ENCODE measurements at regions not wholly inside any gene's neighbourhood (a gene's known extent, or its start where the extent isn't known, plus 50 kb on each side); places are given as distances from the start of the nearest gene placed in this dataset.

DNA sequence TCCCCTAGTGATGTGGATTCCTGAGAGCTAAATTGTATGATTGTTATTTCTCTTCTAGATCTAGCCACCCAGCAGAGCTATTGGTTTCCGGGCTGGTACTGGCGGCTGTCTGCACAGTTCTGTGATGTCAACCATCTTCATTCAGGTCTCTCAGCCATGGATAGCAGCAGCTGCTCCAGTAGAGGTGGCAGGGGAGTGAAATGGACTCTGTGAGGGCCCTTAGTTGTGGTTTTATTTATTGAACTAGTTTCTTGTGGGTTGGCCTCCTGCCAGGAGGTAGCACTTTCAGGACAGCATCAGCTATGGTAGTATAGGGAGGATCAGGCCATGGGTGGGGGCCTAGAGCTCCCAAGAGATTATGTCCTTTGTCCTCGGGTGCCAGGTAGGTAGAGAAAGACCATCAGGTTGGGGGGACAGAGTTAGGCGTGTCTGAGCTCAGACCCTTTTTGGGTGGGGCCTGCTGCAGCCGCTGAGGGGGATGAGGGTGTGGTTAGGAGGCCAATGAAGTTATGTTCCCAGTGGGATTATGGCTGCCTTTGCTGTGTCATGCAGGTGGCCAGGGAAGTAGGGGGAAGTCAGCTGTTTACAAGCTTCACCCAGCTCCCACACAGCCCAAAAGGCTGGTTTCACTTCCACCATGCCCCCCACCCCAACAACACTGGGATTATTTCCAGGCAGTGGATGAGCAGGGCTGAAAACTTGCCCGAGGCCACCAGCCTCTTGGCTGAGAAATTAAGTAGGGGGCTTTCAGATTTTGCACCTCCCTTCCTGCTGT is 55.1 kb upstream of the RGS4 start:
- peak; percentile 35 for DNase-seq (ENCODE audit: low read depth)

GRCh38 chr1:163006051-163006834 is 62.9 kb upstream of the RGS4 start:
- DNase-seq (ENCODE audit: low read depth), result no peak

DNA sequence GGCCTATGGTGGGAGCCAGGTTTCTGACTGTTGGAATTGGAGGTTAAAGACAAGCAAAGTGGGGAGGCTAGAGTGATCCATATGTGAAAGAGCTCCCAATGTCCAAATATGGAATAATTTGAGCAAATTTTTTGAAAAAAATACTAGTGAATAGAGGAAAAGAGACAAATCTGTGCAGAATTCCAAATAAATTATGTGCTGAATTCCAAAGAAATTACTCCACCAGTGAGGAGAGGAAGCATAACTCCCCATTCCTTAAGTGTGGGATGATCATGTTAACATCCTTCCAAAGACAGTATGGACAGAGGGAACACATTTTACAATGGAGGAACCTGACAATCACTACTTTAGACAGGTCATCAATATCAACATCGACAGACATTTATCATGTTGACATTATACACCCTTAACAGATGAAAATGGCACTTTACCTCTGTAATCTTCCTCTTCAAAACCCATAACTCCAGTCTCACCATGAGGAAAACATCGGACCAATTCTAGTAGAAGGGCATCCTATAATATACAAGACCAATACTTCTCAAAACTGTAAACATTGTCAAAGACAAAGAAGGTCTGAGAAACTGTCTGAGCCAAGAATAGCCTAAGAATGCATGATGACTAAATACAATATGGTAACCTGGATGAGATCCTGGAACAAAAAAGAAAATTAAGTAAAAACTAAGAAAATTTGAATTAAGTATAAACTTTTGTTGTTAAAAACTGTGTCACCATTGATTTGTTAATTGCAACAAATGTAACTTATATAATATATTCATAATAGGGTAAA is 71.5 kb upstream of the RGS4 start:
- DNase-seq (ENCODE audit: low read depth), result no peak

GRCh38 chr1:162996261-162996660 is 72.9 kb upstream of the RGS4 start:
- no peak for DNase-seq (ENCODE audit: low read depth)

GRCh38 chr1:162994921-162995320 is 74.2 kb upstream of the RGS4 start:
- no peak for DNase-seq (ENCODE audit: low read depth)

DNA sequence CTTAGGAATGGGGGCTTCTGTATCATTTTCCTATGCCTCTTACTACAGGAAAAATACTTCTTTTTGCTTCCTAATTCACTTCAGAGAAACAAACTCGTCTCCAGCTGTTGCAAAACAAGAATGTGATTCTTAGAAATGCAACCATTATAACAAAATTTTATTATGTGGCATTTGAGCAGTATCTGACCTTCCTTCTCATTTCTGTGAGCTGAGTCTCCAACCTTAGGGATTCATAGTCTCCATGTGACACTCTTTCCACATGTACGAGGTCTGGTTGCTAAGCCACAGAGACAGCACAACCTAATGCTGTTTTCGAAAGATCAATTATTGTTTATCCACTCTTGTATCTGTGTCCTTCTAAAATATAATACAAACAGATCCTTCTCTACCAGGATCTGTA is 75.3 kb upstream of the RGS4 start:
- DNase-seq (ENCODE audit: low read depth), result no peak

DNA sequence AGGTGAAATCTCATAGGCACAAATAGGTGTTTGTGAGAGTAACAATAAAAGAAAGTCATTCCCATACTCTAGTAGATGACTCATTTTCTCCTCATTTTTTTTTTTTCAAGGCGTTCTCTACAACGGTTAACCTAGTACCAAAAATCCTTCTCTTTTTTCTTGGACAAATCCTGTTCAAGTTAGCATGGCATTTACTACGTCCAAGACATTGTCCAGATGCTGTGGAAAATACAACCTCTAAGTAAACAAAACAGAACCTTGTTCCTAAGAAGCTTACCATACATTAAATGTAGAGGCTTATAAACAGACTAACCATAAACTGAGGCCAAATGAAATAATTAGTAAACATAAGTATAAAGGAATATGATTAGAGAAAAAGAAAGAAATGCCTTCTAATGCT is 76.2 kb upstream of the RGS4 start:
- no peak for DNase-seq (ENCODE audit: low read depth)

DNA sequence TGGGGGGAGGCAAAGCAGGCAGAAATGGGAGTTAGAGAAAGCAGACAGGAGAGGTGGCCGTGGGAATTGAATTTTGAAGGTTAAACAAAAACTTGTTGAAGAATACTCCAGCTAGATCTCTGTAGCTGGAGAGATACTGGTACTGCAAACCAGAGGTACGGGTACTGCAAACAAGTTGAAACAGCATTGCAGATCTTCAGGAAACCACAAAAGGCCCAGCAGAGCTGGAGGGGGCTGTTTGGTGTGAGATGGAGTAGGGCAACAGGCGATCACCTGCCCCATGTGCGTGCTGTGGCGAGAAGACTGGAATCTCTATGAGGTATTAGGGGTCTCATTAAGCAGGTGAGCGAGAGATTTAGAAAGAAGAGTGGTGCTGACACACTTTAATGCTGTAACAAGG is 77.7 kb upstream of the RGS4 start:
- DNase-seq (ENCODE audit: low read depth), result no peak

- DNase-seq (ENCODE audit: low read depth), result no peak
These were observed 78.5 kb upstream of the RGS4 start for GRCh38 chr1:162990665-162991064.

- DNase-seq (ENCODE audit: low read depth), result no peak
These were observed 80.3 kb upstream of the RGS4 start for GRCh38 chr1:162988869-162989268.

DNA sequence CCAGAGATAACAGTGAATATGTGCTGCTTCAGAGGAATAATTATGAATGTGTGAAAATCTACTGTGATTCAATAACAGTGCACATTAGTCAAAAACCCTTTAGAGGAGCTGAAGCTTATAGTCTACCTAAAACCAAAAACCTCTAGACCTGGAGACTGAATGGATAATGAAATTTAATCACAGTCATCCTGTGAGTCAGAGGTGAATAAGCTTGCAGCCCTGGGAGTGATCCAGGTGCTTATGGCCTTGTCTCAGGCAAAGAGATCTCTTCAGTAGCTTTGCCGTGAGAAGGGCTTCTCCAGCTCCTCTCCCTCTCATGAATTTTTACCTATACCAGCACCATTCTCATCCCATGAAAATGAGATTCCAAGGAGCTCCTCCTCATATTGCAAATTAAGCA is 81.3 kb upstream of the RGS4 start:
- DNase-seq (ENCODE audit: low read depth), result peak; percentile 83

DNA sequence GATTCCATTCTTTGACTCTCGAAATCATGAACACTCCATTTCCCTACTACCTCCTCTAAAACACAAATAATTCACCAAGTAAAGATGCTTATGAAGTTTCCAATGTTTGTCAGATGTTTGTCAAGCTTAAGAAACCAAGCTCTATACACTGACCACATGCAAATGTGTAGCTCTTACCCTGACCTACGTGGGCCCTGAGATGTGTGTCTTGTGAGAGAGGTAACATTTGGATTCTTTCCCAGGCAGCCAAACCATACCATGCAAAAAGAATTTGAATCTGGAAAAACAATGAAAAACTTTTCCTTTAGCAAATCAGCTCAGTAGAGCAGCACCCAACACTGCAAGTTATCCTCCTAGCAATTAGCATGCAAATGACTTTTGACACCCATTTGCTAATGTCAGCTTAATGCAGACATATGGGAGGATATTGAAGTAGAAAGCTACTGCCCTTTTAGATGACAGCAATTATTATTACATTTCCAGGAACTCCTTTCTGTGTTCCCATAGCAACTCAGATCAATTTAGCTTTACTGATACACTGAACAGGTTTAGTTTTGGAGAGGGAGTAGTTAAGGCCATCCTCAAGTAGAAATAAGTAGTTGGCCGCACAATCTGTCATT is 83.2 kb upstream of the RGS4 start:
- no peak for DNase-seq (ENCODE audit: low read depth)

- DNase-seq (ENCODE audit: low read depth), result peak; percentile 43
These were observed 84.5 kb upstream of the RGS4 start for GRCh38 chr1:162984699-162985098.

DNA sequence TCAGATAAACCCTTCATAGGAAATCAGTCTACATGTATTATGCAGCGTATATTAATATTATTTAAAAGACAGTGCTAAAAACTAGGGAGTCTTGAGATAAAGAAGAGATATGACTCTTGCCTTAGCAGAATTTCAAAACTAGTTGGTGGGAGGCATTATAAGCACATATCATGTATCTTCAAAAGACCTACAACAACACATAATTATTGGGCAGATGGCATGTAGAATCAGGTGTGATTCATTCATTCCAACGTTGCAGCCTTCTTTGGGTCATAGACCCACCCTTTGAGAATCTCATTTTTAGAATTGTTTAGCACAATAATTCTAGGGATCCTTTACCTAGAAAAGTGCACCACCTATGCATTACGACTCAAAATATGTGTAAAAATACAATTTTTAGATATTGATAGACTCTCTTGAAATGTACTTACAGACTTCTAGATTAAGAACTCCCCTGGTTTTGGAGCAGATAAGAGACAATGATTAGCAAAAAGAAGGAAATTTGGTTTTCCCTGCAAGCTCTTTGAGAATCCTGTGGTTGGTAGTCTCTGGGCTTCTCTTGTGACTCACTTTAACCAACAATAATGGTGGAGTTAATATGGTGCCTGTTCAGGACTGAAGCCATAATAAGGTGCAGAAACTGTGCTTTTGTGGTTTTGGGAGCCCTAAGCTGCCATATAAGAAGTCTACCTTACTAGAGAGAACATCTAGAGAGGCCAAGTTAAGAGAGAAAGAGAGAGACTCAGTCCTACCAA is 85.3 kb upstream of the RGS4 start:
- peak; percentile 18 for DNase-seq (ENCODE audit: low read depth)

GRCh38 chr1:162982364-162982763 is 86.8 kb upstream of the RGS4 start:
- DNase-seq (ENCODE audit: low read depth), result no peak

- DNase-seq (ENCODE audit: low read depth), result no peak
These were observed 91.1 kb upstream of the RGS4 start for GRCh38 chr1:162977944-162978568.

- DNase-seq (ENCODE audit: low read depth), result peak; percentile 9
These were observed 92.5 kb upstream of the RGS4 start for GRCh38 chr1:162976628-162977027.

GRCh38 chr1:162974810-162975209 is 94.4 kb upstream of the RGS4 start:
- DNase-seq (ENCODE audit: low read depth), result no peak

DNA sequence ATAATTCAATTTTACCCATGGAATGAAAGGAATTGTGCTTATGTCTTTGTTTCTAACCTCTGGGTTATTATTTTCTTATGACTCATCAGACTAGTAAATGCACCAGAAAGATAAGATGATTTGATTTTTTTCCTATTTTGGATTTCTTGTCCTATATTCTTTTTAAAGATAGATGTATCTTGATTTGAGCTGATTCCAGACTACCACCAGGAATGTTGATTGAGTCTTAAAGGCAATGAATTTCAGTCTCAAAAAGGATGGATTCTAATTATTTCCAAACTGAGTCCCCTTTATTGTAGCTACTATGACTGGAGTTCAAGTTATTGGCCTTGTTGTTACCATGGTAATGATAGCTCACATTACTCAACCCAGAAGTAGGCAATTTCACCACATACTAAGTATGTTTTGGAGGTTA is 95.8 kb upstream of the RGS4 start:
- peak; percentile 60 for DNase-seq (ENCODE audit: low read depth)

GRCh38 chr1:162972773-162973172 is 96.4 kb upstream of the RGS4 start:
- DNase-seq (ENCODE audit: low read depth), result no peak

DNA sequence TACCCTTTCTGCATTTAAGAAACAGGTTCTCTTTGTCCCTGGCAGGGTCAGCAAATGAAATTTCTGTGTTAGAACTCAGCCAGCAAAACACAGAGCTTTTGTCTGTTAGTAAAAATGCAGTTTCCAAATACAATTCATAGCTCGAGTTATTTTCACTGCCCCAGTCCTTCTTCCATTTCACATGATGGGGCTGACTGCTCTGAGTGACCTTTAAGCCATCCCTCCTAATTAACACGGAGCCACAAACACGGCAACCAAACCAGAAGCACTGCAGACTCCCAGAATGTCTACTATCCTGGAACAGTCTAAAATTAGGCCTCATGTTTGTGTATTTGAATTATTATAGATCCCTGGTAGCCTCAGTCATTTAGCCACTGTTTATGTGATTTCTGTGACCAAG is 99.1 kb upstream of the RGS4 start:
- DNase-seq (ENCODE audit: low read depth), result no peak

Data from Daoy (cell line).